ENCODE measurements at regions not wholly inside any gene's neighbourhood (a gene's known extent, or its start where the extent isn't known, plus 50 kb on each side); places are given as distances from the start of the nearest gene placed in this dataset.

DNA sequence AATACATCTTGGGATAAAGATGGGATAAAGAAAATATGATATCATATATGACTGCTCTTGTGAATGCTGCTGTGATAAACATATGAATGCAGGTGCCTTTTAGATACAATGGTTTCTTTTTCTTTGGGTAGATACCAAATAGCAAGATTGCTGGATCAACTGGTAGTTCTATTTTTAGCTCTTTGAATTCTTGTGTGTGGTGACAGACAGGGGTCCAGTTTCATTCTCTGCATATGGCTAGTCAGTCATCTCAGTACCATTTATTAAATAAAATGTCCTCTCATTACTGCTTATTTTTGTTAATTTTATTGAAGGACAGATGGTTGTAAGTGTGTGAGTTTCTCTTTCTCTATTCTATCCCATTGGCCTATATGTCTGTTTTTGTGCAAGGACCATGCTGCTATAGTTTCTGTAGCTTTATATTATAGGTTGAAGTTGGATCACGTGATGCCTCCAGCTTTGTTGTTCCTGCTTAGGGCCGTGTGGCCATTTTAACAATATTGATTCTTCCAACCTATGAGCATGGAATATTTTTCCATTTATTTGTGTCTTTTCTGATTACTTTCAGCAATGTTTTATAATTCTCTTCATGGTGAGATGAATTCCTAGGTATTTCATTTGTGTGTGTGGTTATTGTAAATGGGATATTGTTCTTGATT is 1089.8 kb upstream of the CADM2 start:
- H3K9me2 ChIP-seq (ENCODE audit: insufficient read depth), result peaks cover 2% of the 10 kb centered on the region; the same call in 1 of the 2 replicates
- H3K4me1 ChIP-seq (ENCODE audit: insufficient read depth), result no peaks in the 10 kb centered on the region
- in situ Hi-C loops (cut with MboI), result no loop called here
- H3K27me3 ChIP-seq (replicated peaks; ENCODE audit: insufficient read depth), result no peaks in the 10 kb centered on the region
- no peaks in the 10 kb centered on the region for H3K9me3 ChIP-seq (ENCODE audit: low read depth)
- no peaks in the 10 kb centered on the region for H3F3A ChIP-seq (ENCODE audit: insufficient read depth)
- no peak overlapping the region for H3K4me3 ChIP-seq
- no peaks in the 10 kb centered on the region for H3K79me2 ChIP-seq (ENCODE audit: insufficient read depth)
- H2AFZ ChIP-seq, result no peak overlapping the region
- H3K36me3 ChIP-seq (ENCODE audit: low read depth), result no peaks in the 10 kb centered on the region
- DNase-seq, result no peak
- no peak overlapping the region for H3K27ac ChIP-seq
- no peak overlapping the region for H3K4me2 ChIP-seq (ENCODE audit: unreplicated experiment)
- no peaks in the 10 kb centered on the region for H4K20me1 ChIP-seq (ENCODE audit: insufficient read depth)
- no peak overlapping the region for H3K9ac ChIP-seq
- TF ChIP-seq EZH2 (IDR thresholded peaks at IDR 0.05; ENCODE audit: insufficient read depth, poor library complexity, severe bottlenecking), result no peak
- TF ChIP-seq EZH2phosphoT487 (IDR thresholded peaks at IDR 0.05; ENCODE audit: insufficient read depth, low read depth), result no peak
- WGBS, 2 experiments (ENCODE audit: low coverage in 1 of 2, low lambda C conversion rate in 2 of 2, missing lambda C conversion rate in 2 of 2), result 19 to 27% methylated on average over 2 of the region's 2 CpGs

DNA sequence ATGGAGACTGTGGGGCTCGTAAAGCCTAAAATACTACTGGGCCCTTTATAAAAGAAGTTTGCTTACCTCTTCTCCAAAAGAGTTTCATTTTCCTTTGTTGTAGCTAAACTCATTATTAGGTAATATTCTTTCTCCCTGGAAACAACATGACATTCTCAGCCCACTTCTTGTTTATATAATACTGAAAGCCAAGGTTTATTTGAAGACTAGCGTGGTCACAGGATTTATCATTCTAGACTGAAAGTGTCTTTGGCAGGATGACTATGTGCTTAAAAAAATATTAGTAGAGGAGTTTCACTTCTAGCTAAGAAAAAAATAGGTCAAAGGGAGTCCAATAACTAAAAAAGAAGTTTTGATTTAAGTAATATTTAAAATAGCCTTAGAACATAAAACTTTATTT is 1085.2 kb upstream of the CADM2 start:
- DNase-seq, result no peak
- no peaks in the 10 kb centered on the region for H3K9me3 ChIP-seq (ENCODE audit: low read depth)
- H3K9ac ChIP-seq, result no peak overlapping the region
- in situ Hi-C loops (cut with MboI), result no loop called here
- H3K27ac ChIP-seq, result no peak overlapping the region
- no peak overlapping the region for H3K4me3 ChIP-seq
- no peaks in the 10 kb centered on the region for H3K9me2 ChIP-seq (ENCODE audit: insufficient read depth)
- H3K27me3 ChIP-seq (replicated peaks; ENCODE audit: insufficient read depth), result no peaks in the 10 kb centered on the region
- no peaks in the 10 kb centered on the region for H3K4me1 ChIP-seq (ENCODE audit: insufficient read depth)
- H3K36me3 ChIP-seq (ENCODE audit: low read depth), result no peaks in the 10 kb centered on the region
- TF ChIP-seq EZH2 (IDR thresholded peaks at IDR 0.05; ENCODE audit: insufficient read depth, poor library complexity, severe bottlenecking), result no peak
- no peak for TF ChIP-seq EZH2phosphoT487 (IDR thresholded peaks at IDR 0.05; ENCODE audit: insufficient read depth, low read depth)
- no peaks in the 10 kb centered on the region for H3K79me2 ChIP-seq (ENCODE audit: insufficient read depth)
- WGBS, 2 experiments (ENCODE audit: low coverage in 1 of 2, low lambda C conversion rate in 2 of 2, missing lambda C conversion rate in 2 of 2), result 1 to 9% methylated on average over 2 of the region's 2 CpGs
- no peak overlapping the region for H3K4me2 ChIP-seq (ENCODE audit: unreplicated experiment)
- no peaks in the 10 kb centered on the region for H4K20me1 ChIP-seq (ENCODE audit: insufficient read depth)
- no peaks in the 10 kb centered on the region for H3F3A ChIP-seq (ENCODE audit: insufficient read depth)
- H2AFZ ChIP-seq, result no peak overlapping the region

DNA sequence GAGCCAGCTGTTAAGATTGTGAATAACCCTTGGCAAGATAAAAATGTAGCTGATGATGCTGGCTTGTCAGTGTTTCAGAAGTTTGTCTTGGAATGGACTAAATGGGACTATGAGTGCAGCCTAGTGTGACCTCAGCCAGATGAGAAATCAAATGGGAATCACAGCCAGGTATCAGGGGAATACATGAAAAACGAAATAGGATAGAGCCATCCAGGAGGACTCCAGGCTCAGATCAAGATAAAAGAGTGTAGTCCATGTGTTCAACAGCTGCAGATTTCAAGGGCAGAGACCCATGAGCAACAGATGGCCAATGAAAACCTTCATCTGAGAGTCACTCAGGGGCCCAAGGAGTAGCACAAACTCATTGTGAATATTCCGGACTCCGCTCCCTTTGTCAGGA is 1080.9 kb upstream of the CADM2 start:
- Histone ChIP-seq H3K79me2 (ENCODE audit: insufficient read depth) (no peaks in the 10 kb centered on the region), H3K9me3 (ENCODE audit: low read depth) (no peaks in the 10 kb centered on the region), H3F3A (ENCODE audit: insufficient read depth) (no peaks in the 10 kb centered on the region), H3K9me2 (ENCODE audit: insufficient read depth) (no peaks in the 10 kb centered on the region), H3K4me1 (ENCODE audit: insufficient read depth) (no peaks in the 10 kb centered on the region), H3K27me3 (replicated peaks; ENCODE audit: insufficient read depth) (no peaks in the 10 kb centered on the region), H4K20me1 (ENCODE audit: insufficient read depth) (no peaks in the 10 kb centered on the region), H3K9ac (no peak overlapping the region), H3K36me3 (ENCODE audit: low read depth) (no peaks in the 10 kb centered on the region), H3K27ac (no peak overlapping the region), H3K4me3 (no peak overlapping the region), H2AFZ (no peak overlapping the region), H3K4me2 (ENCODE audit: unreplicated experiment) (no peak overlapping the region)
- WGBS, 2 experiments (ENCODE audit: low coverage in 1 of 2, low lambda C conversion rate in 2 of 2, missing lambda C conversion rate in 2 of 2), result 4 to 8% methylated on average over 3 of the region's 3 CpGs
- in situ Hi-C loops (cut with MboI), result no loop called here
- no peak for TF ChIP-seq EZH2 (IDR thresholded peaks at IDR 0.05; ENCODE audit: insufficient read depth, poor library complexity, severe bottlenecking)
- TF ChIP-seq EZH2phosphoT487 (IDR thresholded peaks at IDR 0.05; ENCODE audit: insufficient read depth, low read depth), result no peak
- DNase-seq, result no peak

DNA sequence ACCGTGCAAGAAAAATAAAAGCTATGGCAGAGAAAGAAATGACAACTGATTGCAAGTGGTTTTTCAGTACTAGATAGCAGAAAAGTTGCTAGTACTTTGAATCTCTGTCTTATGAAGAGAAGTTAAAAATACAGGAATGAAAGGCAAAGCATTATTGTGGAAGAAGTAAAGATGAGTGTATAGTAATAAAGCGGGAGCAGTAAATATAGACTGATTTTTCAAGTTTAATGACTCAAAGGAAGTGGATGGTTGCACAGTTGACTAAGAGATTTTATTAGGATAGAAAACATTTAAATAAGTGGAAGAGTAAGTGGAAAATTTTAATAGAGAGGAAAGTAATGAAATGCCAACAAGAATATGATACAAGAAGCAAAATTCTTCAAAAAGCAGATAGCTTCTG is 1076.1 kb upstream of the CADM2 start:
- no peak for DNase-seq
- H3K27ac ChIP-seq, result no peak overlapping the region
- H3K79me2 ChIP-seq (ENCODE audit: insufficient read depth), result no peaks in the 10 kb centered on the region
- in situ Hi-C loops (cut with MboI), result no loop called here
- H3K9me2 ChIP-seq (ENCODE audit: insufficient read depth), result no peaks in the 10 kb centered on the region
- H3K4me2 ChIP-seq (ENCODE audit: unreplicated experiment), result no peak overlapping the region
- TF ChIP-seq EZH2 (IDR thresholded peaks at IDR 0.05; ENCODE audit: insufficient read depth, poor library complexity, severe bottlenecking) (no peak), EZH2phosphoT487 (IDR thresholded peaks at IDR 0.05; ENCODE audit: insufficient read depth, low read depth) (no peak)
- no peaks in the 10 kb centered on the region for H3K9me3 ChIP-seq (ENCODE audit: low read depth)
- no peak overlapping the region for H3K4me3 ChIP-seq
- no peaks in the 10 kb centered on the region for H4K20me1 ChIP-seq (ENCODE audit: insufficient read depth)
- no peak overlapping the region for H2AFZ ChIP-seq
- no peaks in the 10 kb centered on the region for H3K27me3 ChIP-seq (replicated peaks; ENCODE audit: insufficient read depth)
- H3K4me1 ChIP-seq (ENCODE audit: insufficient read depth), result no peaks in the 10 kb centered on the region
- H3K36me3 ChIP-seq (ENCODE audit: low read depth), result no peaks in the 10 kb centered on the region
- no peaks in the 10 kb centered on the region for H3F3A ChIP-seq (ENCODE audit: insufficient read depth)
- WGBS, 2 experiments (ENCODE audit: low coverage in 1 of 2, low lambda C conversion rate in 2 of 2, missing lambda C conversion rate in 2 of 2), result 41 to 70% methylated on average over 2 of the region's 2 CpGs
- H3K9ac ChIP-seq, result no peak overlapping the region
